ENCODE measurements at regions not wholly inside any gene's neighbourhood (a gene's known extent, or its start where the extent isn't known, plus 50 kb on each side); places are given as distances from the start of the nearest gene placed in this dataset.

GRCh38 chr9:129282272-129282671, 104.2 kb upstream of the IER5L start:
- TF ChIP-seq CTCF (IDR thresholded peaks at IDR 0.05): no peak
- TF ChIP-seq ZFX (IDR thresholded peaks at IDR 0.05; ENCODE audit: borderline replicate concordance): no peak

Measured in 22Rv1 (cell line).